ENCODE measurements at regions not wholly inside any gene's neighbourhood (a gene's known extent, or its start where the extent isn't known, plus 50 kb on each side); places are given as distances from the start of the nearest gene placed in this dataset.

DNA sequence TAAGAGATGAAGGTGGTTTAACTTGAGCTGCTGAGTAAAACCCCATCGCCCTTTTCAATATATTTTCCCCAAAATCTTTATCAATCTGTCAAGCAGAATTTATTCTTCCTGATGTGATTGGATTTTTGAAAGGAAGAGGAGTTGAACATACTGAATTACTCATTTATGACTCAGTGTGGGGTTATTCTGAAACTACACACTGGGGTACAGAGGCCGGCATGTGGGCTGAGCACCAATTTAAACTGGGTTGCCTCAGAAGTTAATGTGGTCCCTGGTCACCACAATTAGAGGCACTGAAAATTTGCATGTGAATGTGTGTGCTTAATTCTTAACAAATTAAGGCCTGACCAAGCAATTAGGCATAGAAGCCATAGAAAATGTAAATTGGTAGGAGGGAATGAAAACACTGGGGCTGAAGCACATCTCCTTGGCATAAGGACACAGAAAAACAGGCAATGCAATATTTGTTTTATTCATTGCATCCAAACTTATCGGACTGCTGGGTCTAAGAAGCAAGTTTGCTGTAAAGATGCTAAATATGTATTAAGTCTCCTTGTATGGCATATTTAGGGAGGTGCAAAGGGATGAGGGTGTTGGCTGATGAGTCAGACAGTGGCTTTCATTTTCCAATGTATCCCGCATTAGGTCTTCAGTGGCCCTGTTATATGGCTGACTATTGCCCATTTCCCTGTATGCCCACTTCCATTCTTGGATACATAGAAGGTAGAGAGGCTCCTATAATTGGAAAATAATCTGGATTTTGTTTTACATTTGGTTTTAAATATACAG, 170.9 kb downstream of the IL15 start:
- TF ChIP-seq, protein P1, sequence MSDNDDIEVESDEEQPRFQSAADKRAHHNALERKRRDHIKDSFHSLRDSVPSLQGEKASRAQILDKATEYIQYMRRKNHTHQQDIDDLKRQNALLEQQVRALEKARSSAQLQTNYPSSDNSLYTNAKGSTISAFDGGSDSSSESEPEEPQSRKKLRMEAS (IDR thresholded peaks at IDR 0.05; ENCODE audit: insufficient read depth, insufficient read length), result no peak
- peak; percentile 54 for TF ChIP-seq FOS (IDR thresholded peaks at IDR 0.05; ENCODE audit: borderline replicate concordance, insufficient read depth, low read length)
- Histone ChIP-seq H4K20me1 (replicated peaks; ENCODE audit: control insufficient read depth, extremely low read depth, insufficient read depth, low read length) (no peaks in the 10 kb centered on the region), H3K27ac (ENCODE audit: insufficient read depth, low read depth, low read length) (no peak overlapping the region), H3K9ac (replicated peaks; ENCODE audit: extremely low read depth, insufficient read depth, low read length) (no peak overlapping the region), H3K36me3 (ENCODE audit: control insufficient read depth in 2 of 2, extremely low read depth in 1 of 2, insufficient read depth in 2 of 2, low read length in 2 of 2) (no peaks in the 10 kb centered on the region), H3K4me3 (replicated peaks in 1 of 3; ENCODE audit: insufficient read depth in 1 of 3, low read depth in 1 of 3, low read length in 3 of 3) (no peak overlapping the region), H3K9me3 (replicated peaks; ENCODE audit: control insufficient read depth, insufficient read depth, low read length) (no peaks in the 10 kb centered on the region), H3K27me3 (ENCODE audit: control insufficient read depth in 2 of 2, insufficient read depth in 2 of 2, low read length in 2 of 2) (no peaks in the 10 kb centered on the region), H2AFZ (ENCODE audit: low read depth, low read length) (no peak overlapping the region), H3K4me2 (ENCODE audit: insufficient read depth, low read length) (no peak overlapping the region), H3K9me1 (replicated peaks; ENCODE audit: control insufficient read depth, extremely low read depth, insufficient read depth, low read length) (no peaks in the 10 kb centered on the region), H3K4me1 (ENCODE audit: control insufficient read depth, extremely low read depth, insufficient read depth, low read length) (no peaks in the 10 kb centered on the region), H3K79me2 (ENCODE audit: control insufficient read depth, insufficient read depth, low read length) (no peaks in the 10 kb centered on the region)
- POLR2A ChIA-PET, result no interaction called here
- BruUV-seq (replicated peaks), result no TSS peak
- intact Hi-C loops (cut with micrococcal nuclease) (no loop called here), dilution Hi-C loops (cut with MboI; ENCODE audit: extremely low pct_ligation_motif_present, low sequenced_read_pairs) (no loop called here)
- DNase-seq (ENCODE audit: low read depth, low spot score), result no peak
- FAIRE-seq, result no peak
- CTCF ChIA-PET, result interaction anchor here (1.1 kb wide), 1 partner anchor 462 kb away, joined by 4 read pairs; no protein-coding TSS in a partner anchor

DNA sequence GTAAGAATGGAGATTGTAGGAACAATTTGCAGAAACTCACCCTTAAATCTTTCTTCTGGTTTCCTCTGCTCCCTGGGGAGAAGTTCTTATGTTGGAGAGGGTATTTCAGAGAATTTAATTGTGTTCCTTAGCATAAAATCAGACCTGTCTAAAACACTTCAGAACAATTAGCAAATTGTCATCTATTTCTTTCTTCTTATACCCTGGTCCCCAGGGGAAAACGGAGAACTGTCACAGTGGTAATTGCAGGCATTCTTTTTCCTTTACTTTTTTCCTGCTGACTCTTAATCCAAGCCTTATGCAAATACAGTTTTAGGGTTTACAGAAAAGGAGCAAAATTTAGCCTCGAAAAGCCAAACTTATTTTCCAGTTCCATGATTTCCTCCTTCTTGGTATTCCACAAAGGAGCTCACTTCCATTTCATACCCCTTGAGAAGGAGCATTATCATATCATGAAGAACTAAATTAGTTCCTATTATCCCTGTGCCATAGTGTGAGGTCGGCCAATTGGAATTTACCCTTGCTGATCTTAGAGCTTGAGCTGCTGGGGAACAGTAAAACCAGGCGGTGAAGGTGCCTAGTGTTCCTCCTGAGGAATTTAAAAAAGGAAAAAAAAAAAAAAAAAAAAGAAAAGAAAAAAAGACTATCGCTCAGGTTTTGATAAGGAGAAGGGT, 173.8 kb downstream of the IL15 start:
- TF ChIP-seq, protein P1 (IDR thresholded peaks at IDR 0.05; ENCODE audit: insufficient read depth, insufficient read length), result no peak
- no peak for TF ChIP-seq FOS (IDR thresholded peaks at IDR 0.05; ENCODE audit: borderline replicate concordance, insufficient read depth, low read length)
- no peak for TF ChIP-seq GATA2 (IDR thresholded peaks at IDR 0.05; ENCODE audit: insufficient read depth, insufficient read length, low read depth, low read length)
- TF ChIP-seq POLR2AphosphoS5 (IDR thresholded peaks at IDR 0.05; ENCODE audit: insufficient read depth, low read depth, low read length), result no peak
- Histone ChIP-seq H3K9ac (replicated peaks; ENCODE audit: extremely low read depth, insufficient read depth, low read length) (no peak overlapping the region), H3K4me2 (ENCODE audit: insufficient read depth, low read length) (no peak overlapping the region), H3K4me1 (ENCODE audit: control insufficient read depth, extremely low read depth, insufficient read depth, low read length) (no peaks in the 10 kb centered on the region), H2AFZ (ENCODE audit: low read depth, low read length) (no peak overlapping the region), H3K9me3 (replicated peaks; ENCODE audit: control insufficient read depth, insufficient read depth, low read length) (no peaks in the 10 kb centered on the region), H3K9me1 (replicated peaks; ENCODE audit: control insufficient read depth, extremely low read depth, insufficient read depth, low read length) (peaks cover 2% of the 10 kb centered on the region), H3K27ac (ENCODE audit: insufficient read depth, low read depth, low read length) (no peak overlapping the region), H3K79me2 (ENCODE audit: control insufficient read depth, insufficient read depth, low read length) (no peaks in the 10 kb centered on the region), H3K27me3 (ENCODE audit: control insufficient read depth in 2 of 2, insufficient read depth in 2 of 2, low read length in 2 of 2) (no peaks in the 10 kb centered on the region), H3K36me3 (ENCODE audit: control insufficient read depth in 2 of 2, extremely low read depth in 1 of 2, insufficient read depth in 2 of 2, low read length in 2 of 2) (no peaks in the 10 kb centered on the region), H3K4me3 (replicated peaks in 1 of 3; ENCODE audit: insufficient read depth in 1 of 3, low read depth in 1 of 3, low read length in 3 of 3) (no peak overlapping the region), H4K20me1 (replicated peaks; ENCODE audit: control insufficient read depth, extremely low read depth, insufficient read depth, low read length) (no peaks in the 10 kb centered on the region)
- no peak for DNase-seq (ENCODE audit: low read depth, low spot score)
- dilution Hi-C loops (cut with MboI; ENCODE audit: extremely low pct_ligation_motif_present, low sequenced_read_pairs), result no loop called here
- no TSS peak for BruUV-seq (replicated peaks)
- ChIA-PET CTCF (no interaction called here), POLR2A (interaction anchor here (0.7 kb wide), 1 partner anchor 372 kb away, joined by 6 read pairs; no protein-coding TSS in a partner anchor)
- no peak for FAIRE-seq
- intact Hi-C loops (cut with micrococcal nuclease), result no loop called here
